Mesendoderm (in vitro differentiated cells): ENCODE measurements at regions not wholly inside any gene's neighbourhood (a gene's known extent, or its start where the extent isn't known, plus 50 kb on each side); places are given as distances from the start of the nearest gene placed in this dataset.

Source experiments
- DNase-seq: peaks from one replicate; pipeline ENCODE4 v3.0.0; 2013
- H2AK5ac ChIP-seq: 2 replicates; pipeline ENCODE4 v1.6.1; 2013; ENCODE audit warnings: low read length, inconsistent platforms
- H2BK120ac ChIP-seq: 2 replicates; pipeline ENCODE4 v1.6.1; 2013; ENCODE audit warnings: low read depth, mild to moderate bottlenecking, low read length, moderate library complexity, mixed read lengths
- H2BK15ac ChIP-seq: replicated peaks from 2 replicates; pipeline ENCODE4 v1.6.1; 2013; ENCODE audit warnings: low read depth, mild to moderate bottlenecking, moderate library complexity
- H2BK5ac ChIP-seq: 2 replicates; pipeline ENCODE4 v1.6.1; 2013; ENCODE audit warnings: low read length, inconsistent platforms
- H3K18ac ChIP-seq: 2 replicates; pipeline ENCODE4 v1.6.1; 2013; ENCODE audit warnings: mild to moderate bottlenecking, low read length, mixed read lengths
- H3K23ac ChIP-seq: one replicate; pipeline ENCODE4 v1.6.1; 2013; ENCODE audit warnings: low read length
- H3K27ac ChIP-seq: 2 replicates; pipeline ENCODE4 v1.5.1; 2013; ENCODE audit warnings: low read depth, mild to moderate bottlenecking, inconsistent platforms, low read length, moderate library complexity
- H3K27me3 ChIP-seq: 2 replicates; pipeline ENCODE4 v1.6.1; 2013; ENCODE audit warnings: low read length, control low read depth, mild to moderate bottlenecking, inconsistent platforms; ENCODE audit not compliant: insufficient read depth, poor library complexity
- H3K36me3 ChIP-seq: 2 replicates; pipeline ENCODE4 v1.6.1; 2013; ENCODE audit warnings: low read length, inconsistent platforms; ENCODE audit not compliant: control insufficient read depth, insufficient read depth
- H3K4ac ChIP-seq: one replicate; pipeline ENCODE4 v1.6.1; 2013; ENCODE audit warnings: low read depth, mild to moderate bottlenecking, low read length, moderate library complexity
- H3K4me1 ChIP-seq: 2 replicates; pipeline ENCODE4 v1.6.1; 2013; ENCODE audit warnings: low read depth, low read length, inconsistent platforms; ENCODE audit not compliant: control insufficient read depth
- H3K4me2 ChIP-seq: 2 replicates; pipeline ENCODE4 v1.6.1; 2013; ENCODE audit warnings: low read length
- H3K4me3 ChIP-seq: 2 replicates; pipeline ENCODE4 v1.5.1; 2013; ENCODE audit warnings: mild to moderate bottlenecking, low read length
- H3K56ac ChIP-seq: one replicate; pipeline ENCODE4 v1.6.1; 2013; ENCODE audit warnings: low read length
- H3K79me1 ChIP-seq: 2 replicates; pipeline ENCODE4 v1.6.1; 2013; ENCODE audit warnings: low read length, inconsistent platforms
- H3K79me2 ChIP-seq: 2 replicates; pipeline ENCODE4 v1.6.1; 2013; ENCODE audit warnings: mild to moderate bottlenecking, low read length; ENCODE audit not compliant: control insufficient read depth, insufficient read depth
- H3K9ac ChIP-seq: 2 replicates; pipeline ENCODE4 v1.6.1; 2013; ENCODE audit warnings: low read length, inconsistent platforms
- H4K5ac ChIP-seq: one replicate; pipeline ENCODE4 v1.6.1; 2013; ENCODE audit warnings: low read length
- H4K8ac ChIP-seq: one replicate; pipeline ENCODE4 v1.6.1; 2013; ENCODE audit warnings: low read depth, mild to moderate bottlenecking, control low read depth, low read length, moderate library complexity
- WGBS: extraction: QIAGEN DNeasy Blood & Tissue Kit; methylation state at CpG from one replicate; pipeline ENCODE4 v1.1.7; 2013; ENCODE audit warnings: low lambda C conversion rate, missing lambda C conversion rate; ENCODE audit not compliant: insufficient coverage; ENCODE audit errors: extremely low coverage; 5-methylcytosine and 5-hydroxymethylcytosine counted together

DNA sequence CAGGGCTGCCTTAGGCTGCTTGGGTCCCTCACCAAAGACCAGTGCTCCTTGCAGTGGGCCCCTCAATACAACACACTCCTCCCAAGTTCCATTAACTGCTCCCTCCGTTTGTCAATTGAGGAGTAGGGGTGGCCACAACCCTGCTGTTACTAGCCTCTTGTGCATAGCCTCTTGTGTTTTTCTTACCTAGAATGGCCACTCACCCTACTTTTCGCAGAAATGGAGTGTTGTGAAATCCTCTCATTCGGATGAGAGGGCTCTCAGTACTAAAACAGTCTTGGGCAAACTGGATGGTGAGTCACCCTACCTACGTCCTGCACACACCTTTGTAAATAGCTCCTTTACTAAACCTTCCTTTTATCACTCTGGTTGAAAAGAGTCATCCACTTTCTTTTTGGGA lies 253.9 kb downstream of the OSR1 start:
- Histone ChIP-seq H3K56ac (no peak overlapping the region), H3K27me3 (no peaks in the 10 kb centered on the region), H2BK120ac (no peak overlapping the region), H2AK5ac (no peak overlapping the region), H2BK15ac (no peak overlapping the region), H3K4me2 (no peak overlapping the region), H3K4ac (no peak overlapping the region), H3K9ac (no peak overlapping the region), H3K23ac (no peak overlapping the region), H4K8ac (no peak overlapping the region), H3K27ac (no peak overlapping the region), H3K79me1 (no peaks in the 10 kb centered on the region), H3K79me2 (no peaks in the 10 kb centered on the region), H3K4me3 (no peak overlapping the region), H3K18ac (no peak overlapping the region), H4K5ac (no peak overlapping the region), H3K4me1 (no peaks in the 10 kb centered on the region), H3K36me3 (no peaks in the 10 kb centered on the region), H2BK5ac (no peak overlapping the region)
- DNase-seq: no peak
- WGBS: no CpG with 5 or more reads among the region's 4 CpGs

DNA sequence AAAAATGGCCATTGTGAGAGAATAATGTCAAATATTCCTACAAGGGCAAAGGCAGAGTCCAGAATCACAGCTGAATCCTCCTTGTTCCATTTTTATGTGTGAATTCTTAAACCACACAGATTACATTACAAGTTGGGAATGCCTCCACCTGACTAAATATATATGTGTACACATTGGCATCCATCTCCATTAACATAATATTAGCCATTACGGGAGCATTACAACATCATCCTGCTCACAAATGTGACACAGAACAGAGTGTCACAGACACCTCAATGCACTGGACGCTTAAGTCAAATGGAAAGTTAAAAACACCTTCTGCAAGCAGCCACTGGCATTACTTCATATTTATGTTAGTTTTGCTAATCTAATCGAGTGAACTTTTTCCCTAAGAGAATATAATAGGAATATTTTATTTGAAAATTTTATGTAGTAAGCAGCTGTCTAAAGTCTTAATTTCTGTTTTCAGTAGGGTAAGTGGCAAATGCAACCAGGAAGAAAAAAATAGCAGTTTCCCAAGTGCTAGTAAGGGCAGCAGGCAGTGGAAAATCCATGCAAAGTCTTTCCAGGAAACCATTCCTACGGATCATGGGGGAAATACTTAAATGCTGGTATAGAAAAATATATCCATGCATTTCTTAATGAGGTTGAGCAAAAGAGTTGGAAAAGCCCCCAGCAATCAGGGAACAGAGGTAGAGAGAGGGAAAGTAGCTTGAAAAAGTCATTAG lies 255.6 kb downstream of the OSR1 start:
- Histone ChIP-seq H3K79me2 (no peaks in the 10 kb centered on the region), H3K4me1 (no peaks in the 10 kb centered on the region)

DNA sequence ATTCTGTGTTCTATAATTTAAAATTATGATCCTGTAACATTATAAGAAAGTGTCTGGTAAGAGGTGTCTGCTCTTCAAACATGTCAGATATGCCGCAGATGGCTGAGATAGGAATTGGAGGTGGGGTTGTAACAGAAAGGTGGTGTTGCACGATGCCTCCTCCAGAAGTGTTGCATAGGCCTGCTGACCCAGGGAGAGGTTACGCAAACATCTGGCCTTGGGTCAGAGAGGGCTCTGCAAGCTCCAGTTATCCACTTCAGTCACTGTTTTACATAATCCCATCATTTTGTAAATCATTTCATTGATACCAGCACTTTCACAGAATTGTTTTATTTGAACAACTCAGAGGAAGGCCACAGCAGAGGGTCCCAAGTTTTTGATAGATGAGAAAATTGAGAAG lies 256.5 kb downstream of the OSR1 start:
- Histone ChIP-seq H3K27me3 (no peaks in the 10 kb centered on the region), H3K4ac (no peak overlapping the region), H3K4me2 (no peak overlapping the region), H3K79me2 (no peaks in the 10 kb centered on the region), H3K4me1 (no peaks in the 10 kb centered on the region), H2BK15ac (no peak overlapping the region), H3K23ac (no peak overlapping the region), H3K56ac (no peak overlapping the region), H3K4me3 (no peak overlapping the region), H3K79me1 (no peaks in the 10 kb centered on the region), H2BK5ac (no peak overlapping the region), H4K5ac (no peak overlapping the region), H3K9ac (no peak overlapping the region), H3K36me3 (no peaks in the 10 kb centered on the region), H2BK120ac (no peak overlapping the region), H3K18ac (no peak overlapping the region), H4K8ac (no peak overlapping the region), H3K27ac (no peak overlapping the region), H2AK5ac (no peak overlapping the region)
- WGBS: no CpG with 5 or more reads among the region's 3 CpGs
- no peak for DNase-seq

More for the DNA sequence above, 255.6 kb downstream of the OSR1 start:
- Histone ChIP-seq H2BK120ac (no peak overlapping the region), H4K5ac (no peak overlapping the region), H4K8ac (no peak overlapping the region), H3K36me3 (no peaks in the 10 kb centered on the region), H3K4ac (no peak overlapping the region), H3K9ac (no peak overlapping the region), H3K4me3 (no peak overlapping the region), H3K23ac (no peak overlapping the region), H2BK15ac (no peak overlapping the region), H3K27ac (no peak overlapping the region), H2BK5ac (no peak overlapping the region), H3K18ac (no peak overlapping the region), H3K56ac (no peak overlapping the region), H3K4me2 (no peak overlapping the region), H2AK5ac (no peak overlapping the region), H3K79me1 (no peaks in the 10 kb centered on the region), H3K27me3 (no peaks in the 10 kb centered on the region)
- DNase-seq: no peak
- no CpG with 5 or more reads among the region's 4 CpGs for WGBS

DNA sequence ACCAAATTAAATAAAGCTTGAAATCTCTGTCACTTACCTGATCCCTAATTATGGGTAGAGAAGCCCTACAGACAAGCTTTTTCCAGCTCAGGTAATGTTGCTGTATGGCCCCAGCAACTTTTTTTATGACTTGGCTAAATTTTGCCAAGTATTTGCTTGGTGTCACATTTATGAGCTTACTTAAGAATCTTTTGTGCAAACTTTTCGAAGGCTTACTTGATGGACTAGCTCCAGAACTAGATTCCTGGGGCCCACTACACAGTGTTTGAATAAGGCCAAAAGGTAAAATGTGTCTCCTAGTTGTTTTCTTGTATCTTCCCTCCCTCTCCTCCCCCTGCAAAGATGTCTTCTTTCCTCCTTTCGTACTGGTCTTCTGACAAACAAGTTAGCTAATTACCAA lies 257.9 kb downstream of the OSR1 start:
- no peak for DNase-seq
- Histone ChIP-seq H3K27ac (no peak overlapping the region), H3K4me3 (no peak overlapping the region), H3K18ac (no peak overlapping the region), H3K9ac (no peak overlapping the region), H3K56ac (no peak overlapping the region), H3K79me2 (no peaks in the 10 kb centered on the region), H3K23ac (no peak overlapping the region), H4K8ac (no peak overlapping the region), H2AK5ac (no peak overlapping the region), H2BK5ac (no peak overlapping the region), H3K4me1 (no peaks in the 10 kb centered on the region), H3K36me3 (no peaks in the 10 kb centered on the region), H3K4me2 (no peak overlapping the region), H3K4ac (no peak overlapping the region), H3K27me3 (no peaks in the 10 kb centered on the region), H4K5ac (no peak overlapping the region), H3K79me1 (no peaks in the 10 kb centered on the region), H2BK120ac (no peak overlapping the region), H2BK15ac (no peak overlapping the region)
- no CpG with 5 or more reads among the region's 2 CpGs for WGBS

DNA sequence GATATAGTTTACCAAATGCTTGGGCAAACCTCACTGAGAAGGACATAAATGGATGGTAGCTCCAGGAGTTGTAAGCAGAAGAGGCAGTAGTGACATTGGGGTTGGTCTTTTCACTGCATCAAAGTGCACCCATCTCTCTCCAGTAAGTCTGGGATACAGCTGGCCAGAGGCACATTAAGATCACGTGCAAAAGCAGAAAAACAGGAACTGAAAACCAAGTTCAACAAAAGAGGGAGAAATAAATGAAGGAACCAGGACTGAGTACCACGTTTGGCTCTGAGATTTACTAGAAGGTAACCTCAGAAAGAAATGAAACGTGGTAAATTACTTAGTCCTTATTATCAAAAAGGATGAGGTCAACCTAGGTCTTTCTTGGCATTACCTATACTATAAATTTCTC lies 259.2 kb downstream of the OSR1 start:
- Histone ChIP-seq H3K56ac (no peak overlapping the region), H2BK120ac (no peak overlapping the region), H3K79me2 (no peaks in the 10 kb centered on the region), H3K27ac (no peak overlapping the region), H3K27me3 (no peaks in the 10 kb centered on the region), H2BK15ac (no peak overlapping the region), H3K18ac (no peak overlapping the region), H3K4me2 (no peak overlapping the region), H3K4me3 (no peak overlapping the region), H3K79me1 (no peaks in the 10 kb centered on the region), H3K9ac (no peak overlapping the region), H3K23ac (no peak overlapping the region), H2AK5ac (no peak overlapping the region), H4K8ac (no peak overlapping the region), H3K4ac (no peak overlapping the region), H4K5ac (no peak overlapping the region), H3K36me3 (no peaks in the 10 kb centered on the region), H3K4me1 (no peaks in the 10 kb centered on the region), H2BK5ac (no peak overlapping the region)
- WGBS: no CpG with 5 or more reads among the region's 3 CpGs
- DNase-seq: no peak
